Erythroblast (primary cell): ENCODE measurements at regions not wholly inside any gene's neighbourhood (a gene's known extent, or its start where the extent isn't known, plus 50 kb on each side); places are given as distances from the start of the nearest gene placed in this dataset.
"Not testable (repeated sequence)": the region's sequence is repeated elsewhere in the genome, so short reads cannot be mapped to it uniquely, and the experiment has no call there.

ENCODE experiments used
- DNase-seq, 2 experiments: peaks; one replicate each; lab custom pipeline; 2025; lab: John Stamatoyannopoulos, UW
- GATA1 ChIP-seq: IDR thresholded peaks from 2 replicates; pipeline ENCODE4 v1.6.1; 2011; ENCODE audit warnings: low read depth, mild to moderate bottlenecking, control low read depth, low read length, moderate library complexity
- POLR2A ChIP-seq: IDR thresholded peaks from 2 replicates; pipeline ENCODE4 v1.6.1; 2011; ENCODE audit warnings: mild to moderate bottlenecking, low read length

DNA sequence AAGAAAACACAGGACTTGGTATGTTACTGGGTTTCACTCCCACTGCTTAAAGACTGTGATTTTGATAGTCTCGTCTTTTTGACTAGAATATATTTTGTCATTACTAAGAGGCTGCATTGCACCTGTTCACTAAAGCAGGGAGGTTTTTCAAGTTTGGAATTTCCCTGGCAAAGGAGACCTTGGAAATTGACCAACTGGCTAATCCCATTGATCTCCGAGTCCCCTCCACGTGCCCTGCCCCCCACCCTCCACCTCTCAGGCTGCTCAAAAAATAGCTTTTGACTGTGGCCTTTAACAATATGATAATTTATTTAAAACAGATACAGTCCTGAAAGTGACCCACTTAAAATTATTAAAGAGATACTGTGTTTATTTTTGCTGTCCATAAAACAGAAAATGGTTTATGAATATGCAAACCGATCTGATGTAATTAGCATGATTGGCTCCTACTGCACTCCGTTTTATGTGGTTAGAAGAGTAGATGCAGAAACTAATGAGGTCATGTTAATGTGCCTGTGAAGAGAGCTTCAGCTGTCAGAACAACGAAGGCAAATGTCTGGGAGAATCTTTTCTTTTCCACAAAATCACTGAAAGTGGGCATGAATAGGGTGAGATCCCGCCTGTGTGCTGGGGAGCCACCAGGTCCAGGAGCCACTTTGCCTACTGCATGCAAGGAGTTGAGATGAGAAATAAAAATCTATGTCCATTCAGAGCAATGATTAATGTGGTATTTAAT lies 361.5 kb downstream of the RRAGC start:
- TF ChIP-seq GATA1 = no peak
- TF ChIP-seq POLR2A = no peak
- DNase-seq = no peak

DNA sequence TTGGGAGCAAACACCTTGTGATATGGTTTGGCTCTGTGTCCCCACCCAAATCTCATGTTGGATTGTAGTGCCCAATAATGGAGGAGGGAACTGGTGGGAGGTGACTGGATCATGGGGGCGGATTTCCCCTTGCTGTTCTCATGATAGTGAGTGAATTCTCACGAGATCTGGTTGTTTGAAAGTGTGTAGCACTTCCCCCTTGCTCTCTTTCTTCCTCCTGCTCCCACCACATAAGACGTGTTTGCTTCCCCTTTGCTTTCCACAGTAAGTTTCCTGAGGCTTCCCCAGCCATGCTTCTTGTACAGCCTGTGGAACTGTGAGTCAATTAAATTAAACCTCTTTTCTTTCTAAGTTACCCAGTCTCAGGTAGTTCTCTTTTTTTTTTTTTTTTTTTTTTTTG lies 366.3 kb downstream of the RRAGC start:
- not testable (repeated sequence) for DNase-seq

DNA sequence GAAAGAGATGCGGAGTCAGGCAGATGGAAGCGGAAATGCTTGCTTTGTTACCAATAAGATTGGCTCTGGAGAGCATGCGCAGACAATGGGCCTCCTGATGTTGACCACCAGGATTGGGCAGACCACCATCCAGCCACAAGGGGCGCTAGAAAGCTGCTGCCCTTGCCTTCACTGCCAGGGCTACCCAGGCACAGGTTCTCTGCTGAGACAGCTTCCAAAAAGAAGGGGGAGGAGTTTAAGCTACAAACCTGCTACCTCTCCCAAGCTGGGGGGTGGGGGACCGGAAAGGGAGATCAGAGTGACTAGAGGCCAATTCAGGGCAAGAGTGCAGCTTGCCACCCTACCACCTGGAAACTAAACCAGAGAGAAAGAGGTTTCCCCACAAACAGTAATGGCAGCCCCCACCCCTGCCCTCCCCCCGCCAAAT lies 369.7 kb downstream of the RRAGC start:
- DNase-seq = peak; percentile 25 to 53
- no peak for TF ChIP-seq POLR2A
- no peak for TF ChIP-seq GATA1

DNA sequence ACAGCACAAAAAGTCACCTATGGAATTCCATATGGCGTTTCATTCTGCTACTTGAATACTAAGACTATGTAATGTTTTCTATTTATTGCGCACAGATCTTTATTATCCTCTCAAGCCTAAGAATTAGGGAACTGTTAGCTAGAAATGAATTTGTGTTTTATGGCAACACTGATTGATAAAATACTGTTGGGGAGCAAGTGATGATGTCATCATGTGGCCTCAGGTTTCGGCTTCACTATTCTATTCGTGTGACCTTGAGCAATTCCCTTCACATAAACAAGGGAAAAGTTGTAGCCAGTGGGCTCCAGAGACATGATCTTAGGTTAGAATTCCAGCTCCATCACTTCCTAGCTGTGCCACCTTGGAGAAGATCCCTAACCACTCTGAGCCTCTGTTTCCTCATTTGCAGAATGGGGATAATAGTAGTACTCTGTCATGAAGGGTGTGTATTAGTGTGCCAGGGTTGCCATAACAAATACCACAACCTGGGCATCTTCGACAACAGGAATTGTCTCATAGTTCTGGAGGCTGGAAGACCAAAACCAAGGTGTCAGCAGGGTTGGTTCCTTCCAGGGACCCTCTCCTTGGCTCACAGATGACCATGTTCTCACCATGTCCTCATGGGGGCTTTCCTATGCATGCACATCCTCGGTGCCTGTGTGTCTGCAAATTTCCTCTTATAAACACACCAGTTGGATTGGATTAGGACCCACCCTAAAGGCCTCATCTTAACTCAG lies 371.2 kb downstream of the RRAGC start:
- TF ChIP-seq GATA1 = no peak
- no peak for TF ChIP-seq POLR2A
- DNase-seq = no peak

DNA sequence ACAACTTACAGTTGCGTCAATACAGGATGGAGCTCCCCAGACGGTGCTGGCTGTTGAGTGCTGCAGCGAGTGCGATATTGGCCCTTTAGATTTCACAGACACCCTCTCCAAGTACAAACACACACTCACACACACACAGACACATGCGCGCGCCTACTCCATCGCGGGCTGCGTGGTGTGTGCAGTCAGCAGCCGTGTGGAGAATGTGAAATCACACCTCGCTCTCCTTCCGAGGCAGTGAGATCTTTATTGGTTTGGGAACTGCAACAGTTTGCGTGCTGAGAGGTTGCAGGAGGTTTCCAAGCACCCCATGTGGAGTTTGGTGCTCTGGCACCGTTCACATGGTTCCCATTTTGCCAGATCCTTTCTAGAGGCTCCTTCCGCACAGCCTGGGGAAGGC lies 372.2 kb downstream of the RRAGC start:
- TF ChIP-seq POLR2A (no peak), GATA1 (no peak)
- DNase-seq = no peak

DNA sequence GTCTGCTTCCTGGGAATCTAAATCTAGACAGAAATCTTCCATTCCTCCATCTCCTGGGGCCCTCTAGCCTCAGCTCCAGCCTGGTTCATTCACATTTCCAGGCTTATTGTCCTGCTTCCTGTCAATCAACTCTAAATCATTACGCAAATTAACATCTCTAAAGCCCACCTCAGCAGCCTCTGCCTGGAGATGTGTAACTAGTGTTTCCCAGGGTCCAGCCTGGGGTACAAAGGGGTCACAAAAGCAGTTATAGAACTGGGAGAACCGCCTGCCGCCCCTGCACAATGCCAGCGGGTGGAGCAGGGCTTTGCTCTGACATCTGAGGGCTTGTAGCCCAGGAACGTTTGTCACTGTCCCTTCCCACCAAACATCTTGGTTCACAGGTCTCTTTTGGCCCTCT lies 373.5 kb downstream of the RRAGC start:
- DNase-seq = no peak
- TF ChIP-seq GATA1 = no peak

DNA sequence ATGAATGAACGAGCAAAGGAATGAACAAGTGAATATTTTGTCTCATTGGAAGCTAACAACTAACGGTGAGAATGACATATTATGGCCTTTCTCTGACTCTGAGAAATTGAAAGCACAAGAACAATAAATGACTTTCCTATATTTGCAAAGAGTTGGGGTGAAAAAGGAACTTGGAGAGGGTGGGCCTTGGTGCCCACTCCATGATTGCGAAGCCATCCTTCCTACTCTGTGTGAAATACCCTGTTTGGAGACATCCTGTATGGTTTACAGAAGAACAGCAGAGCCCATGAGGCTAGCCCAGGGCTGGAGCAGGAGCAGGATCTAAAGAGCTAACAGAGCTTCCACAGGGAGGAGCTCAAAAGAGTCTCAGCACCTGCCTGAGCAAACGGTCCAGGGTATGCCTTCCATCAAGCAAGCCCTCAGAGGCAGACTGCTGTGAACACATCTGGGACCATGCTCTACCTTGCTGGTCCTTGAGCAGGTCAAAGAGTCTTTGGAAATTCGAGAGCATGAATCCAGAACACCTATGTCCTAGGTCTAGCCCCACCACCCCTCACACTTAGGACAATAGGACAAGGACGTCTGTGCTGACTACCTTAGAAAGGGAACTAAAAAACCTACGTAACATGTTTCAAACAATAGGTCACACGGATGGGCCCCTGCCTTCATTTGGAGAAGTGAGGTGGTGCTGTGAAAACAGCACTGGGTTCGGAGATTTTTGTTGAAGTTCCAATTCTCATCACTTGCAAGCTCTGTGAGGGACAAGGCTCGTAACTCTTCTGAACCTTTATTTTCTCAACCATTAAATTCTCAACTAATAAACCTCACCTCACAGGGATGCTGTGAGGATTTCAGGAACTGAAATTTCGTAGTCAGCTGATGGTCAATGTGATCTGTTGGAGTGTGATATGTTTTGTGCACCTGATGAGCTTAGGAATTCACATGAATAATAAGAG lies 377.4 kb downstream of the RRAGC start:
- no peak for DNase-seq
- TF ChIP-seq POLR2A (no peak), GATA1 (no peak)

DNA sequence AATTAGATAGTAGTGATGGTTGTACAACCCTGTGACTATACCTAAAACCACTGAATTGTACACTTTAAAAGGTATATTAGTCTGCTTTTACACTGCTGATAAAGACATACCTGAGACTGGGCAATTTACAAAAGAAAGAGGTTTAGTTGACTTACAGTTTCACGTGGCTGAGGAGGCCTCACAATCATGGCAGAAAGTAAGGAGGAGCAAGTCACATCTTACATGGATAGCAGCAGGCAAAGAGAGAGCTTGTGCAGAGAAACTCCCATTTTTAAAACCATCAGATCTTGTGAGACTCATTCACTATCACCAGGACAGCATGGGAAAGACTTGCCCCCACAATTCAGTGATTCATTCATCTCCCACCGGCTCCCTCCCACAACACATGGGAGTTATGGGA lies 379.9 kb downstream of the RRAGC start:
- DNase-seq = not testable (repeated sequence)

DNA sequence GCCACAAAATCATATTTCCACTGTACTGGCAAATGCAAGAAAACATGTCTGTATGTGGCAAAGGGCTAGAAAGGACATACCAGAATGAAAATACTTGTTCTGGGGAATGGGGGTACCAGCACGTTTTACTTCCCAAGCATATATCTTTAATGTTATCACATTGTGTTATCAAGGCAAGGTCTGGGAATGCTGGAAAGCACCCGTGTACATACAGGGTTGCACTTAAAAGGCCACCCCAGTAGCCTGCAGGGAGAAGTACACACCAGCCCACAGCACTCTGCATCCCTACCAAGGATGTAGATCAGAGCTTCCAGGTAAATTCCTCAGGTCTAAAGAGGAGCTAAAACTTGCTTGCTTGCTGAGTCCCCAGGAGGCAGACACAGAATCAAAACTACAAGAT lies 381.8 kb downstream of the RRAGC start:
- TF ChIP-seq POLR2A (no peak), GATA1 (no peak)
- no peak for DNase-seq

DNA sequence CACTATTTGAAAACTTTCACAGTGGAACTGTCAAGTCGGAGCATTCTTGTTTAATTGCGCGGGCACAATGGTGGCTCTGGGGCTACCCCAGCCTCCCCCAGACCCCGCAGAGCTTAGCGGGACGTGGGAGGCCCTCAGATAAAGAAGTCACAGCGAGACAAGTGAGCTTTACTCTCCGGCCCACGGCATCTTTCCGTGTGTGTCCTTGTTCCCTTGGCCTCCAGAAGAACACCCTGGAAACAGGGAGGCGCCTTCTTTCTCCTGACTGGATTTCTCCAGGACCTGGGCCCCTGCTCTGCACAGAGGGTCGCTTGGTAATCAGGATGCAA lies 382.8 kb downstream of the RRAGC start:
- DNase-seq = no peak
- TF ChIP-seq GATA1 (no peak), POLR2A (no peak)

DNA sequence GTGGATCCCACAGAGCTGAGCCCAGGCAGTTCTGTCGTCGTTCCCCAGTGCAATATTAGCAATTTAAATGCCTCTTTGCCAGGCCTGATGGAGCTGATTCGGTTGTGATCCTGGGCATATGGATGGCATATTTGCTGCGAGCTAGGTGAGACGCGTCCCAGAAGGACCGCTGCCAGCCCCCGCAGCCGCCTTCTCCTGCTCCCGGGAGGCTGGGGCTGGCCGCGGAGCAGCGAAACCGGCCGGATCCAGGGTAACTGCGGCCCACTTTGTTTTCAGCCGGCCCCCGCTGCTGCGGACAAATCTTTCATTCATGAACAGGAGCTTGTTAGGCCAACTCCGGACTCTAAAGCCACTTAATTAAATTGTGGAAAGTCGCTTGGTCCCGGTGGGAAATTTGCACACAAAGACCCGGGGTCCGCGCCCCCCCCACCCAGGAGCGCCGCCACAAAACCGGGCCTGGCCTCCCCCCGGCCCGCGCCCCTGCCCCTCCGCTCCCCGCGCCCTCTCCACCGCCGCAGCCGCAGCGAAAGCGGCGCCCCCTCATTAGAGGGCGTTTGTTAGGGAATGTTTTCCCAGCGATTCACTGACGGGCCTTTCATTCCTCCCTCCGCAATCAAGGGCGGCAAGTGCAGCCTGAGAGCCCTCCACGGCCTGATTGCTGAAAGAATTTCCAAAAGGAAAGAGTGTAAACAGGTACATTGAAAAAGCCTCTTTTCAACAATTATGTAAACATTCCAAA lies 383.3 kb downstream of the RRAGC start:
- no peak for DNase-seq
- TF ChIP-seq GATA1 (no peak), POLR2A (no peak)

DNA sequence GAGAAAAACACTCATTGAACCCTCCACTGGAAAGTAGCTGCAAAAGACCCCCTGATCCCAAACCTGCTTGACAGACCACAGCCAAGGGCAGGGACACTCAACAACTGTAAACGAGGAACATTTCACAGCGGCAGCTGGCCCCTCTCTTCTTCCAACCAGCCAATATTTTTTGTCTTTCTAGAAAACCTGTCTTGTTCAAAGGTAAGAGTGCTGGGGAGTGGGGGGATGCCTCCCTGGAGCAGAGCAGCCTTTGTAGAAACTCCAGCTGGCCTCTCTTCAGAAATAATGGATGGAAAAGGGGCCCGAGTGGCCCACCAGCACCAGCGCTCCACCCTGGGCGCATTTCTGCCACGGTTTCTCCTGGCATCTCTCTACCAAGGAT lies 384.0 kb downstream of the RRAGC start:
- no peak for DNase-seq
- TF ChIP-seq GATA1 = no peak
- no peak for TF ChIP-seq POLR2A
